OCI-LY7 (cell line): ENCODE measurements at regions not wholly inside any gene's neighbourhood (a gene's known extent, or its start where the extent isn't known, plus 50 kb on each side); places are given as distances from the start of the nearest gene placed in this dataset.

Experiments
- BruUV-seq: library from RNA; stranded (reverse); fragments of 400-500 nt; replicated peaks from 2 replicates; lab custom pipeline; 2021; lab: Mats Ljungman, UMichigan
- CTCF ChIA-PET: fragments of 300-600 bp; sonication (Branson Sonifier 250); formaldehyde crosslinking; loops from one replicate; lab custom pipeline; 2022; ENCODE audit warnings: antibody characterized with exemption; ENCODE audit not compliant: unreplicated experiment; lab: Charles Lee
- POLR2A ChIA-PET: fragments of 300-600 bp; sonication (Branson Sonifier 250); formaldehyde crosslinking; loops from one replicate; lab custom pipeline; 2022; ENCODE audit warnings: antibody characterized with exemption; lab: Charles Lee
- DNase-seq: peaks from one replicate; pipeline ENCODE4 v3.0.0-alpha.2; 2015; ENCODE audit warnings: low spot score
- H2AFZ ChIP-seq: fragments of 200-600 bp; sonication (generic), shearing (Covaris generic); 2 replicates; pipeline ENCODE4 v1.6.1; 2014; ENCODE audit warnings: mild to moderate bottlenecking, antibody characterized with exemption, low read length, moderate library complexity
- H3K27ac ChIP-seq: fragments of 200-600 bp; sonication (generic); 2 replicates; pipeline ENCODE4 v1.5.1; 2014; ENCODE audit warnings: mixed run types, low read depth, mild to moderate bottlenecking, moderate library complexity, low read length, inconsistent platforms; ENCODE audit not compliant: poor library complexity, severe bottlenecking
- H3K36me3 ChIP-seq: fragments of 200-600 bp; sonication (generic); 2 replicates; pipeline ENCODE4 v1.6.1; 2014; ENCODE audit warnings: mild to moderate bottlenecking, antibody characterized with exemption, low read length, moderate library complexity, mixed read lengths; ENCODE audit not compliant: insufficient read depth
- H3K4me1 ChIP-seq: fragments of 200-600 bp; sonication (generic); 2 replicates; pipeline ENCODE4 v1.5.1; 2014; ENCODE audit warnings: mild to moderate bottlenecking, low read length; ENCODE audit not compliant: insufficient read depth, poor library complexity, severe bottlenecking
- H3K4me2 ChIP-seq: fragments of 200-600 bp; sonication (generic); 2 replicates; pipeline ENCODE4 v1.6.1; 2014; ENCODE audit warnings: mild to moderate bottlenecking, low read length
- H3K4me3 ChIP-seq: fragments of 200-600 bp; sonication (generic); 2 replicates; pipeline ENCODE4 v1.5.1; 2014; ENCODE audit warnings: mild to moderate bottlenecking, low read depth, low read length; ENCODE audit not compliant: poor library complexity, severe bottlenecking
- H3K79me2 ChIP-seq: fragments of 200-600 bp; sonication (generic); 2 replicates; pipeline ENCODE4 v1.6.1; 2016; ENCODE audit warnings: low read depth, mild to moderate bottlenecking, low read length, moderate library complexity, mixed read lengths; ENCODE audit not compliant: insufficient read depth
- H3K9me2 ChIP-seq: fragments of 200-600 bp; sonication (generic); 2 replicates; pipeline ENCODE4 v1.6.1; 2016; ENCODE audit warnings: mild to moderate bottlenecking, low read length, mixed read lengths; ENCODE audit not compliant: insufficient read depth
- H3K9me3 ChIP-seq: fragments of 200-600 bp; sonication (generic); 2 replicates; pipeline ENCODE4 v1.6.1; 2014; ENCODE audit warnings: mild to moderate bottlenecking, mixed run types, low read length, mixed read lengths
- H4K20me1 ChIP-seq: fragments of 200-600 bp; sonication (generic); 2 replicates; pipeline ENCODE4 v1.6.1; 2014; ENCODE audit warnings: mild to moderate bottlenecking, antibody characterized with exemption, low read length, moderate library complexity, mixed read lengths; ENCODE audit not compliant: insufficient read depth
- CTCF ChIP-seq: fragments of 200-600 bp; sonication (generic); conservative IDR thresholded peaks from 2 replicates; pipeline ENCODE4 v1.5.1; 2014; ENCODE audit warnings: mild to moderate bottlenecking, antibody characterized with exemption, low read length, moderate library complexity, mixed read lengths
- EZH2phosphoT487 ChIP-seq: fragments of 200-600 bp; sonication (generic); IDR thresholded peaks from 2 replicates; pipeline ENCODE4 v1.6.1; 2018; ENCODE audit warnings: low read depth, borderline replicate concordance, mild to moderate bottlenecking, mixed run types, antibody characterized with exemption, low read length, moderate library complexity, mixed read lengths
- intact Hi-C: fragments of 100-400 bp; cut with micrococcal nuclease; formaldehyde crosslinking; loops from one replicate; pipeline ENCODE4 v1.10.0; 2022; ENCODE audit not compliant: unreplicated experiment

GRCh38 chr6:121884620-121885019, 449.2 kb downstream of the GJA1 start:
- H3K9me3 ChIP-seq: no peaks in the 10 kb centered on the region
- H2AFZ ChIP-seq: no peak overlapping the region
- H3K4me2 ChIP-seq: no peak overlapping the region
- no peak for TF ChIP-seq EZH2phosphoT487
- TF ChIP-seq CTCF: no peak
- no peak for DNase-seq
- H3K9me2 ChIP-seq: no peaks in the 10 kb centered on the region
- H3K4me3 ChIP-seq: no peak overlapping the region
- BruUV-seq: no TSS peak
- intact Hi-C loops: no loop called here
- H3K36me3 ChIP-seq: no peaks in the 10 kb centered on the region
- no peaks in the 10 kb centered on the region for H3K79me2 ChIP-seq
- H4K20me1 ChIP-seq: no peaks in the 10 kb centered on the region
- CTCF ChIA-PET: no interaction called here
- no peaks in the 10 kb centered on the region for H3K4me1 ChIP-seq
- POLR2A ChIA-PET: no interaction called here
- H3K27ac ChIP-seq: no peak overlapping the region

DNA sequence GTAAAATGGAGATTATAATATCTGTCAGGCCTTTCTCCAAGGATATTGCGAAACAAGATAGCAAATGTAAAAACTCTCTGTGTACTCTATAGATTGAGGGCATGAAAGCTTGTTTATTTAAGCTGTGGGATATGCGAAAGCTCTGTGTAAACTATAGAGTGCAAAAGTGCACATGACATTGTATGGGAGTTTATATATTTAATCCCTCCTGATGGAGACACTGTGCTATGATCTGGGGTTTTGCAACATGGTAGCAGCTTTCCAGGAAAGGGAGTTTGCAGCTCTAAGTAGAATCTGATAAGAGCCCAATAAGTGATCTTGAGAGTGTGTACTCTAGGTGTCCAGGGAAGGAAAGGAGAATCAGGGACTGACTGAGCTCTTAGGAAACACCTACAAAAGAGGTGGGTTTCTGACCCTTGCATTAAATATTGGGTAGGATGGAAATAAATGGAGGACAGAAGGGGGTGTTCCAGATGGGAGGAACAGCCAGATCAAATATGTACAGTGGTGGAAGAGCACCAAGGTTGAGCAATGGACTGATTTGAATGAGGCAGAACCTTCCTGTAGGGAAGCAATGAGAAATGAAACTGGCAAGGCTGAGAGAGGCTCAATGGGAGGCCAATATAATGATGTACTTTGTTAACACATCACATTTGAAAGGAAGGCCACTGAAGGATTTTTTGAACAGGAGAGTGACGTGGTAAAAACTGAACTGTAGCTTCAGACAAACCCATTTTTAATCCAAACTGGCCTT, 450.1 kb downstream of the GJA1 start:
- Histone ChIP-seq H3K79me2 (no peaks in the 10 kb centered on the region), H3K9me2 (no peaks in the 10 kb centered on the region), H2AFZ (no peak overlapping the region), H3K36me3 (no peaks in the 10 kb centered on the region), H3K27ac (no peak overlapping the region), H4K20me1 (no peaks in the 10 kb centered on the region), H3K4me1 (no peaks in the 10 kb centered on the region), H3K4me2 (no peak overlapping the region), H3K9me3 (no peaks in the 10 kb centered on the region), H3K4me3 (no peak overlapping the region)
- intact Hi-C loops: no loop called here
- no peak for DNase-seq
- BruUV-seq: no TSS peak
- TF ChIP-seq EZH2phosphoT487 (no peak), CTCF (no peak)
- CTCF ChIA-PET: no interaction called here
- POLR2A ChIA-PET: no interaction called here

DNA sequence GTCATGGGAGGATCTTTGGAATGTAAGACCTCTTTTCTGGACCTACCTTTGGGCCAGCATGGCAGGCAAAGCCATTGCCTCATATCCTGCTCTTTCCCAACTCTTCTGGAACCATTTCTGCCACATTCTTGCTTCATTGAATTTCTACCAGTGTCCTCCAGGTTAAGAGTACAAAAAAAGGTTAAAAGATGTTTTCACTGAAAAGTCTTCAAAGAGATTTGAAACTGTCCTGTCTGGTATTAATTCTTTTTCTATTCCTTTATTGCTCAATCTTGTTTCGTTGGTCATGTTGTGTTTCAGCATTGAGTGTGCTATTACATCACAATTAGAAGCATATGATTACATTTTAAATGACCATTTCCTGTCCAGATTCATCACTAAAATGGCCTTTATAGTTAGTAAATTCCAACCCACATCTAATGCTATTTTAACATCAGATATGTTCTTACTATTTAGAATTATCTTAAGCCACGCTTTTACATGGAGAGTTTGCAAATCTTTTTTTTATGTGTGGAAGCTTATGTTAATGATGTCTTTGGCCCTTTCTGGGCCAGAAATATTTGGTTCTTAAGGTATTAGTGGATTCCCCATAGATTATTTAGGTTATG, 450.9 kb downstream of the GJA1 start:
- intact Hi-C loops: no loop called here
- H3K4me3 ChIP-seq: no peak overlapping the region
- POLR2A ChIA-PET: no interaction called here
- no peak for DNase-seq
- CTCF ChIA-PET: no interaction called here
- no peaks in the 10 kb centered on the region for H3K9me2 ChIP-seq
- BruUV-seq: no TSS peak
- no peaks in the 10 kb centered on the region for H4K20me1 ChIP-seq
- no peak overlapping the region for H3K27ac ChIP-seq
- no peaks in the 10 kb centered on the region for H3K79me2 ChIP-seq
- H3K4me1 ChIP-seq: no peaks in the 10 kb centered on the region
- H3K4me2 ChIP-seq: no peak overlapping the region
- no peaks in the 10 kb centered on the region for H3K9me3 ChIP-seq
- TF ChIP-seq EZH2phosphoT487 (no peak), CTCF (no peak)
- H3K36me3 ChIP-seq: no peaks in the 10 kb centered on the region
- no peak overlapping the region for H2AFZ ChIP-seq
